SK-N-SH (cell line): ENCODE measurements at regions not wholly inside any gene's neighbourhood (a gene's known extent, or its start where the extent isn't known, plus 50 kb on each side); places are given as distances from the start of the nearest gene placed in this dataset.

Source experiments
- CTCF ChIP-seq: fragments of 200-600 bp; sonication (generic); IDR thresholded peaks from 2 replicates; pipeline ENCODE4 v1.6.1; 2017; ENCODE audit warnings: antibody characterized with exemption, mild to moderate bottlenecking, moderate library complexity
- EZH2phosphoT487 ChIP-seq: fragments of 200-600 bp; sonication (generic); IDR thresholded peaks from 2 replicates; pipeline ENCODE4 v1.6.1; 2017; ENCODE audit warnings: low read depth, mixed run types, mild to moderate bottlenecking, antibody characterized with exemption, moderate library complexity, borderline replicate concordance
- TAF1 ChIP-seq: IDR thresholded peaks from 2 replicates; pipeline ENCODE4 v1.6.1; 2012; ENCODE audit warnings: low read depth, mild to moderate bottlenecking, low read length, moderate library complexity, borderline replicate concordance
- TF ChIP-seq, protein P1 (sequence below): IDR thresholded peaks from 2 replicates; pipeline ENCODE4 v1.4.0; 2012; ENCODE audit warnings: low read depth, borderline replicate concordance
- TF ChIP-seq, protein P2 (sequence below): IDR thresholded peaks from 2 replicates; pipeline ENCODE4 v1.6.1; 2012; ENCODE audit warnings: mild to moderate bottlenecking, low read depth, low read length, moderate library complexity

DNA sequence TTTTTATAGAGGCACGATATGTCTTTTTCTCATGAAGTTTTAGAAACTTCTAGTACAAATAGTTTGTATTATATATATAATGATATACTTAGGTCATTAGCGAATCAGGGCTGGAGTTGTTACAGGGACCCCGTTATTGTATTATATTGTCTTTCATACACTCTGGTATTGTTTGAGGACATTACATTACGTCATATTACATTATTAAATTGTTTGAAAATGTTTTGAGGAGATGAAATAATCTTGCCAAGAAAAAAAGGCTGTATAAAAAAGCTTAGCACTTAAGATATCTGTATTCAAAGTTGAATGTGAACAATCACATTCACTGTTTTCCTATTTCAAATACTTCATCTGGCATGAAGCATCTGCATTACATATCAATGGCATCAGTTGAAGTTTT is 239.6 kb upstream of the ASCC3 start:
- no peak for TF ChIP-seq EZH2phosphoT487
- TF ChIP-seq, protein P1, sequence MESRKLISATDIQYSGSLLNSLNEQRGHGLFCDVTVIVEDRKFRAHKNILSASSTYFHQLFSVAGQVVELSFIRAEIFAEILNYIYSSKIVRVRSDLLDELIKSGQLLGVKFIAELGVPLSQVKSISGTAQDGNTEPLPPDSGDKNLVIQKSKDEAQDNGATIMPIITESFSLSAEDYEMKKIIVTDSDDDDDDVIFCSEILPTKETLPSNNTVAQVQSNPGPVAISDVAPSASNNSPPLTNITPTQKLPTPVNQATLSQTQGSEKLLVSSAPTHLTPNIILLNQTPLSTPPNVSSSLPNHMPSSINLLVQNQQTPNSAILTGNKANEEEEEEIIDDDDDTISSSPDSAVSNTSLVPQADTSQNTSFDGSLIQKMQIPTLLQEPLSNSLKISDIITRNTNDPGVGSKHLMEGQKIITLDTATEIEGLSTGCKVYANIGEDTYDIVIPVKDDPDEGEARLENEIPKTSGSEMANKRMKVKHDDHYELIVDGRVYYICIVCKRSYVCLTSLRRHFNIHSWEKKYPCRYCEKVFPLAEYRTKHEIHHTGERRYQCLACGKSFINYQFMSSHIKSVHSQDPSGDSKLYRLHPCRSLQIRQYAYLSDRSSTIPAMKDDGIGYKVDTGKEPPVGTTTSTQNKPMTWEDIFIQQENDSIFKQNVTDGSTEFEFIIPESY: no peak
- TF ChIP-seq CTCF: no peak
- TF ChIP-seq TAF1: no peak
- TF ChIP-seq, protein P2, sequence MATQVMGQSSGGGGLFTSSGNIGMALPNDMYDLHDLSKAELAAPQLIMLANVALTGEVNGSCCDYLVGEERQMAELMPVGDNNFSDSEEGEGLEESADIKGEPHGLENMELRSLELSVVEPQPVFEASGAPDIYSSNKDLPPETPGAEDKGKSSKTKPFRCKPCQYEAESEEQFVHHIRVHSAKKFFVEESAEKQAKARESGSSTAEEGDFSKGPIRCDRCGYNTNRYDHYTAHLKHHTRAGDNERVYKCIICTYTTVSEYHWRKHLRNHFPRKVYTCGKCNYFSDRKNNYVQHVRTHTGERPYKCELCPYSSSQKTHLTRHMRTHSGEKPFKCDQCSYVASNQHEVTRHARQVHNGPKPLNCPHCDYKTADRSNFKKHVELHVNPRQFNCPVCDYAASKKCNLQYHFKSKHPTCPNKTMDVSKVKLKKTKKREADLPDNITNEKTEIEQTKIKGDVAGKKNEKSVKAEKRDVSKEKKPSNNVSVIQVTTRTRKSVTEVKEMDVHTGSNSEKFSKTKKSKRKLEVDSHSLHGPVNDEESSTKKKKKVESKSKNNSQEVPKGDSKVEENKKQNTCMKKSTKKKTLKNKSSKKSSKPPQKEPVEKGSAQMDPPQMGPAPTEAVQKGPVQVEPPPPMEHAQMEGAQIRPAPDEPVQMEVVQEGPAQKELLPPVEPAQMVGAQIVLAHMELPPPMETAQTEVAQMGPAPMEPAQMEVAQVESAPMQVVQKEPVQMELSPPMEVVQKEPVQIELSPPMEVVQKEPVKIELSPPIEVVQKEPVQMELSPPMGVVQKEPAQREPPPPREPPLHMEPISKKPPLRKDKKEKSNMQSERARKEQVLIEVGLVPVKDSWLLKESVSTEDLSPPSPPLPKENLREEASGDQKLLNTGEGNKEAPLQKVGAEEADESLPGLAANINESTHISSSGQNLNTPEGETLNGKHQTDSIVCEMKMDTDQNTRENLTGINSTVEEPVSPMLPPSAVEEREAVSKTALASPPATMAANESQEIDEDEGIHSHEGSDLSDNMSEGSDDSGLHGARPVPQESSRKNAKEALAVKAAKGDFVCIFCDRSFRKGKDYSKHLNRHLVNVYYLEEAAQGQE: no peak
